Neural progenitor cell (in vitro differentiated cells): ENCODE measurements at regions not wholly inside any gene's neighbourhood (a gene's known extent, or its start where the extent isn't known, plus 50 kb on each side); places are given as distances from the start of the nearest gene placed in this dataset.

ENCODE experiments used
- DNase-seq: peaks from one replicate; pipeline ENCODE4 v3.0.0-alpha.2; 2016; ENCODE audit warnings: low spot score
- H2AFZ ChIP-seq: fragments of 200-600 bp; sonication (generic); replicated peaks from 2 replicates; pipeline ENCODE4 v1.6.1; 2016; ENCODE audit warnings: antibody characterized with exemption
- H3F3A ChIP-seq: fragments of 200-600 bp; sonication (generic); 2 replicates; pipeline ENCODE4 v1.6.1; 2016; ENCODE audit warnings: antibody characterized with exemption, low read depth
- H3K27ac ChIP-seq: fragments of 200-600 bp; sonication (generic); 2 replicates; pipeline ENCODE4 v1.5.1; 2016; ENCODE audit warnings: mild to moderate bottlenecking
- H3K27me3 ChIP-seq: fragments of 200-600 bp; sonication (generic); 2 replicates; pipeline ENCODE4 v1.6.1; 2016; ENCODE audit warnings: mild to moderate bottlenecking, moderate library complexity
- H3K36me3 ChIP-seq: fragments of 200-600 bp; sonication (generic); 2 replicates; pipeline ENCODE4 v1.5.1; 2016
- H3K4me1 ChIP-seq: fragments of 200-600 bp; sonication (generic); 2 replicates; pipeline ENCODE4 v1.6.1; 2016; ENCODE audit warnings: mixed run types
- H3K4me2 ChIP-seq: fragments of 200-600 bp; sonication (generic); 2 replicates; pipeline ENCODE4 v1.6.1; 2016
- H3K4me3 ChIP-seq: fragments of 200-600 bp; sonication (generic); 2 replicates; pipeline ENCODE4 v1.5.1; 2016
- H3K79me2 ChIP-seq: fragments of 200-600 bp; sonication (generic); 2 replicates; pipeline ENCODE4 v1.6.1; 2016; ENCODE audit warnings: low read depth
- H3K9ac ChIP-seq: fragments of 200-600 bp; sonication (generic); 2 replicates; pipeline ENCODE4 v1.6.1; 2016
- H3K9me3 ChIP-seq: fragments of 200-600 bp; sonication (generic); 2 replicates; pipeline ENCODE4 v1.5.1; 2016; ENCODE audit warnings: low read depth
- H4K20me1 ChIP-seq: fragments of 200-600 bp; sonication (generic); 2 replicates; pipeline ENCODE4 v1.6.1; 2016; ENCODE audit warnings: low read depth
- H3K27ac Mint-ChIP-seq: 3 replicates; pipeline ENCODE4 v1.8.0; 2021; ENCODE audit warnings: mixed read lengths
- H3K27me3 Mint-ChIP-seq: 2 replicates; pipeline ENCODE4 v1.8.0; 2022; ENCODE audit warnings: low read depth, mild to moderate bottlenecking, inconsistent platforms, moderate library complexity, mixed read lengths; ENCODE audit not compliant: insufficient read depth
- H3K36me3 Mint-ChIP-seq: 3 replicates; pipeline ENCODE4 v1.8.0; 2021; ENCODE audit warnings: mixed read lengths
- H3K4me1 Mint-ChIP-seq: 3 replicates; pipeline ENCODE4 v1.8.0; 2021; ENCODE audit warnings: mixed read lengths
- H3K4me3 Mint-ChIP-seq: 3 replicates; pipeline ENCODE4 v1.8.0; 2021; ENCODE audit warnings: mild to moderate bottlenecking, moderate library complexity, mixed read lengths
- H3K9me3 Mint-ChIP-seq: 3 replicates; pipeline ENCODE4 v1.8.0; 2020; ENCODE audit warnings: mixed read lengths
- CTCF ChIP-seq: fragments of 200-600 bp; sonication (generic); IDR thresholded peaks from 2 replicates; pipeline ENCODE4 v1.5.1; 2017; ENCODE audit warnings: antibody characterized with exemption, mild to moderate bottlenecking
- EZH2 ChIP-seq: fragments of 200-600 bp; sonication (generic); IDR thresholded peaks from 2 replicates; pipeline ENCODE4 v1.6.1; 2017; ENCODE audit warnings: antibody characterized with exemption, mild to moderate bottlenecking, moderate library complexity
- EZH2phosphoT487 ChIP-seq: fragments of 200-600 bp; sonication (generic); IDR thresholded peaks from 2 replicates; pipeline ENCODE4 v1.6.1; 2017; ENCODE audit warnings: antibody characterized with exemption

GRCh38 chr15:69685512-69686452, 233.2 kb downstream of the RPLP1 start:
- no peaks in the 10 kb centered on the region for H3K36me3 ChIP-seq
- no peak overlapping the region for H3K27ac ChIP-seq
- no peaks in the 10 kb centered on the region for H3F3A ChIP-seq
- TF ChIP-seq CTCF (no peak), EZH2phosphoT487 (no peak), EZH2 (no peak)
- no peak overlapping the region for H3K4me2 ChIP-seq
- H3K4me1 ChIP-seq, result no peaks in the 10 kb centered on the region
- H3K27me3 ChIP-seq, result no peaks in the 10 kb centered on the region
- H2AFZ ChIP-seq, result no peak overlapping the region
- Mint-ChIP-seq H3K27ac (no peak overlapping the region), H3K9me3 (peaks cover 34% of the 10 kb centered on the region), H3K27me3 (peaks cover 17% of the 10 kb centered on the region), H3K4me1 (no peaks in the 10 kb centered on the region), H3K4me3 (no peak overlapping the region), H3K36me3 (no peaks in the 10 kb centered on the region)
- H3K9ac ChIP-seq, result no peak overlapping the region
- H4K20me1 ChIP-seq, result no peaks in the 10 kb centered on the region
- no peak overlapping the region for H3K4me3 ChIP-seq
- no peaks in the 10 kb centered on the region for H3K9me3 ChIP-seq
- no peak for DNase-seq
- no peaks in the 10 kb centered on the region for H3K79me2 ChIP-seq

- no peak overlapping the region for H3K27ac ChIP-seq
- H3K4me3 ChIP-seq, result no peak overlapping the region
- no peaks in the 10 kb centered on the region for H3K4me1 ChIP-seq
- no peaks in the 10 kb centered on the region for H3K9me3 ChIP-seq
- H3K79me2 ChIP-seq, result no peaks in the 10 kb centered on the region
- H3K27ac Mint-ChIP-seq, result no peak overlapping the region
- H3K4me2 ChIP-seq, result no peak overlapping the region
- peaks cover 34% of the 10 kb centered on the region for H3K9me3 Mint-ChIP-seq
- no peak for DNase-seq
- H3K27me3 ChIP-seq, result no peaks in the 10 kb centered on the region
- H3K4me1 Mint-ChIP-seq, result no peaks in the 10 kb centered on the region
- no peak overlapping the region for H3K4me3 Mint-ChIP-seq
- no peaks in the 10 kb centered on the region for H4K20me1 ChIP-seq
- H3K9ac ChIP-seq, result no peak overlapping the region
- H2AFZ ChIP-seq, result no peak overlapping the region
- H3K36me3 ChIP-seq, result no peaks in the 10 kb centered on the region
- TF ChIP-seq CTCF, result no peak
- TF ChIP-seq EZH2, result no peak
- TF ChIP-seq EZH2phosphoT487, result no peak
- peaks cover 17% of the 10 kb centered on the region for H3K27me3 Mint-ChIP-seq
- H3F3A ChIP-seq, result no peaks in the 10 kb centered on the region
- no peaks in the 10 kb centered on the region for H3K36me3 Mint-ChIP-seq
Measured at GRCh38 chr15:69686626-69687025, 234.0 kb downstream of the RPLP1 start.

DNA sequence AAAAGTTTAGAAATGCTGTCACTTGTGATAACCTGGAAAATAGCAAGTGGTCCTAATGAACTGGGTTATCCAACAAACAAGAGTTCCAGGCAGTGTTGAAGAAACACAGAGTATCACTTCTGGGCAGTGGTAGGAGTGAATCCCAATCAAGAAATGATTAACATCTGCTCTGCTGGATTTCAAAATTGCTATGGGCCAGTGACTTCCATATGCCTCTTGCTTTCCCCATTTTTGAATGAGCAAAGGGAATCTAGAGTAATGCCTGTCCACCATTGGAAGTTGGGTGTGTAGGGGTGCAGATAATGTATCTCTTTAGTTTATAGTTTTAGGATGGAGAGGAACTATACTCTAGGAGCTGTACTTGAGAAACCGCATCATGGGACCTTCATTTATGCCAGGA, 236.5 kb downstream of the RPLP1 start:
- Mint-ChIP-seq H3K9me3 (peaks cover 25% of the 10 kb centered on the region), H3K27me3 (peaks cover 16% of the 10 kb centered on the region), H3K27ac (no peak overlapping the region), H3K36me3 (no peaks in the 10 kb centered on the region), H3K4me3 (no peak overlapping the region), H3K4me1 (no peaks in the 10 kb centered on the region)
- no peaks in the 10 kb centered on the region for H3K27me3 ChIP-seq
- no peak overlapping the region for H3K27ac ChIP-seq
- no peaks in the 10 kb centered on the region for H3K9me3 ChIP-seq
- H2AFZ ChIP-seq, result no peak overlapping the region
- TF ChIP-seq CTCF, result no peak
- no peak for TF ChIP-seq EZH2
- TF ChIP-seq EZH2phosphoT487, result no peak
- no peak overlapping the region for H3K4me3 ChIP-seq
- H3K4me1 ChIP-seq, result no peaks in the 10 kb centered on the region
- no peak overlapping the region for H3K9ac ChIP-seq
- DNase-seq, result no peak
- no peaks in the 10 kb centered on the region for H3K36me3 ChIP-seq
- no peak overlapping the region for H3K4me2 ChIP-seq
- no peaks in the 10 kb centered on the region for H4K20me1 ChIP-seq
- H3K79me2 ChIP-seq, result no peaks in the 10 kb centered on the region
- no peaks in the 10 kb centered on the region for H3F3A ChIP-seq
